ENCODE measurements at regions not wholly inside any gene's neighbourhood (a gene's known extent, or its start where the extent isn't known, plus 50 kb on each side); places are given as distances from the start of the nearest gene placed in this dataset.
"Not testable (repeated sequence)": the region's sequence is repeated elsewhere in the genome, so short reads cannot be mapped to it uniquely, and the experiment has no call there.

GRCh38 chr11:29600151-29600575 lies 416.7 kb downstream of the KCNA4 start:
- H3K4me1 Mint-ChIP-seq (ENCODE audit: low read depth); H3K36me3 Mint-ChIP-seq; DNase-seq; POLR2A ChIA-PET; H3K9me3 Mint-ChIP-seq; H3K27me3 Mint-ChIP-seq; H3K4me3 Mint-ChIP-seq; H3K27ac Mint-ChIP-seq; CTCF ChIA-PET; intact Hi-C loops (cut with micrococcal nuclease): not testable (repeated sequence)

- no peak overlapping the region for H3K4me3 Mint-ChIP-seq
Observed at GRCh38 chr11:29584342-29584741, 432.5 kb downstream of the KCNA4 start.

GRCh38 chr11:29578806-29579205 lies 438.0 kb downstream of the KCNA4 start:
- peaks cover 24% of the 10 kb centered on the region for H3K9me3 Mint-ChIP-seq

More at GRCh38 chr11:29584342-29584741, 432.5 kb downstream of the KCNA4 start:
- no peak for DNase-seq
- ChIA-PET CTCF (no interaction called here), POLR2A (no interaction called here)
- Mint-ChIP-seq H3K4me1 (ENCODE audit: low read depth) (no peaks in the 10 kb centered on the region), H3K9me3 (peaks cover 17% of the 10 kb centered on the region), H3K36me3 (no peaks in the 10 kb centered on the region), H3K27me3 (no peaks in the 10 kb centered on the region), H3K27ac (no peak overlapping the region)
- intact Hi-C loops (cut with micrococcal nuclease) = no loop called here

GRCh38 chr11:29564486-29564885 lies 452.3 kb downstream of the KCNA4 start:
- ChIA-PET CTCF (no interaction called here), POLR2A (no interaction called here)
- DNase-seq = no peak
- no peaks in the 10 kb centered on the region for H3K4me1 Mint-ChIP-seq (ENCODE audit: low read depth)
- peaks cover 11% of the 10 kb centered on the region for H3K9me3 Mint-ChIP-seq
- no peak overlapping the region for H3K4me3 Mint-ChIP-seq
- H3K36me3 Mint-ChIP-seq = no peaks in the 10 kb centered on the region
- H3K27ac Mint-ChIP-seq = no peak overlapping the region
- H3K27me3 Mint-ChIP-seq = no peaks in the 10 kb centered on the region
- intact Hi-C loops (cut with micrococcal nuclease) = no loop called here

More at GRCh38 chr11:29578806-29579205, 438.0 kb downstream of the KCNA4 start:
- ChIA-PET CTCF (no interaction called here), POLR2A (no interaction called here)
- Mint-ChIP-seq H3K4me1 (ENCODE audit: low read depth) (no peaks in the 10 kb centered on the region), H3K4me3 (no peak overlapping the region), H3K27me3 (no peaks in the 10 kb centered on the region), H3K36me3 (no peaks in the 10 kb centered on the region), H3K27ac (no peak overlapping the region)
- intact Hi-C loops (cut with micrococcal nuclease) = no loop called here
- DNase-seq = no peak

GRCh38 chr11:29562183-29562582 lies 454.6 kb downstream of the KCNA4 start:
- DNase-seq = no peak
- ChIA-PET CTCF (no interaction called here), POLR2A (no interaction called here)
- Mint-ChIP-seq H3K9me3 (peaks cover 18% of the 10 kb centered on the region), H3K27me3 (no peaks in the 10 kb centered on the region), H3K4me3 (no peak overlapping the region), H3K27ac (no peak overlapping the region), H3K36me3 (no peaks in the 10 kb centered on the region), H3K4me1 (ENCODE audit: low read depth) (no peaks in the 10 kb centered on the region)
- intact Hi-C loops (cut with micrococcal nuclease) = no loop called here

GRCh38 chr11:29553990-29554389 lies 462.8 kb downstream of the KCNA4 start:
- Mint-ChIP-seq H3K27me3 (no peaks in the 10 kb centered on the region), H3K36me3 (no peaks in the 10 kb centered on the region), H3K9me3 (peaks cover 13% of the 10 kb centered on the region), H3K4me1 (ENCODE audit: low read depth) (no peaks in the 10 kb centered on the region), H3K4me3 (no peak overlapping the region), H3K27ac (no peak overlapping the region)
- intact Hi-C loops (cut with micrococcal nuclease) = no loop called here
- CTCF ChIA-PET = no interaction called here
- POLR2A ChIA-PET = no interaction called here
- DNase-seq = no peak

- no peaks in the 10 kb centered on the region for H3K4me1 Mint-ChIP-seq (ENCODE audit: low read depth)
- H3K9me3 Mint-ChIP-seq = peaks cover 9% of the 10 kb centered on the region
- POLR2A ChIA-PET = no interaction called here
- no peak overlapping the region for H3K4me3 Mint-ChIP-seq
- H3K27ac Mint-ChIP-seq = no peak overlapping the region
- intact Hi-C loops (cut with micrococcal nuclease) = no loop called here
- CTCF ChIA-PET = no interaction called here
- no peaks in the 10 kb centered on the region for H3K36me3 Mint-ChIP-seq
- H3K27me3 Mint-ChIP-seq = no peaks in the 10 kb centered on the region
- no peak for DNase-seq
Observed at GRCh38 chr11:29538339-29539036, 478.3 kb downstream of the KCNA4 start.

GRCh38 chr11:29534836-29535235 lies 482.0 kb downstream of the KCNA4 start:
- Mint-ChIP-seq H3K27me3 (no peaks in the 10 kb centered on the region), H3K36me3 (no peaks in the 10 kb centered on the region), H3K4me3 (no peak overlapping the region), H3K27ac (no peak overlapping the region), H3K4me1 (ENCODE audit: low read depth) (no peaks in the 10 kb centered on the region), H3K9me3 (peaks cover 8% of the 10 kb centered on the region)
- intact Hi-C loops (cut with micrococcal nuclease) = no loop called here
- CTCF ChIA-PET = no interaction called here
- POLR2A ChIA-PET = no interaction called here
- DNase-seq = no peak

GRCh38 chr11:29530961-29531360 lies 485.9 kb downstream of the KCNA4 start:
- no peak for DNase-seq
- Mint-ChIP-seq H3K9me3 (peaks cover 13% of the 10 kb centered on the region), H3K27ac (no peak overlapping the region), H3K4me1 (ENCODE audit: low read depth) (no peaks in the 10 kb centered on the region), H3K27me3 (no peaks in the 10 kb centered on the region), H3K4me3 (no peak overlapping the region), H3K36me3 (no peaks in the 10 kb centered on the region)
- ChIA-PET POLR2A (no interaction called here), CTCF (no interaction called here)
- intact Hi-C loops (cut with micrococcal nuclease) = no loop called here

- DNase-seq = no peak
- Mint-ChIP-seq H3K4me1 (ENCODE audit: low read depth) (no peaks in the 10 kb centered on the region), H3K4me3 (no peak overlapping the region), H3K27me3 (no peaks in the 10 kb centered on the region), H3K36me3 (no peaks in the 10 kb centered on the region), H3K27ac (no peak overlapping the region), H3K9me3 (peaks cover 18% of the 10 kb centered on the region)
- POLR2A ChIA-PET = no interaction called here
- CTCF ChIA-PET = no interaction called here
- intact Hi-C loops (cut with micrococcal nuclease) = no loop called here
Observed at GRCh38 chr11:29527391-29527936, 489.4 kb downstream of the KCNA4 start.

GRCh38 chr11:29518389-29519174 lies 498.2 kb downstream of the KCNA4 start:
- Mint-ChIP-seq H3K4me1 (ENCODE audit: low read depth) (no peaks in the 10 kb centered on the region), H3K27me3 (no peaks in the 10 kb centered on the region), H3K4me3 (no peak overlapping the region), H3K27ac (no peak overlapping the region), H3K9me3 (peaks cover 39% of the 10 kb centered on the region), H3K36me3 (no peaks in the 10 kb centered on the region)
- ChIA-PET CTCF (no interaction called here), POLR2A (no interaction called here)
- intact Hi-C loops (cut with micrococcal nuclease) = no loop called here
- DNase-seq = no peak

- Mint-ChIP-seq H3K27me3 (no peaks in the 10 kb centered on the region), H3K9me3 (peaks cover 4% of the 10 kb centered on the region), H3K4me1 (ENCODE audit: low read depth) (no peaks in the 10 kb centered on the region), H3K4me3 (no peak overlapping the region), H3K36me3 (no peaks in the 10 kb centered on the region), H3K27ac (no peak overlapping the region)
- POLR2A ChIA-PET = no interaction called here
- no peak for DNase-seq
- CTCF ChIA-PET = no interaction called here
- intact Hi-C loops (cut with micrococcal nuclease) = no loop called here
Observed at GRCh38 chr11:29511394-29511793, 505.4 kb downstream of the KCNA4 start.

- no peaks in the 10 kb centered on the region for H3K27me3 Mint-ChIP-seq
Observed at GRCh38 chr11:29507376-29507775, 509.5 kb downstream of the KCNA4 start.

More at GRCh38 chr11:29507376-29507775, 509.5 kb downstream of the KCNA4 start:
- intact Hi-C loops (cut with micrococcal nuclease) = no loop called here
- H3K9me3 Mint-ChIP-seq = peaks cover 12% of the 10 kb centered on the region
- POLR2A ChIA-PET = no interaction called here
- CTCF ChIA-PET = no interaction called here
- no peaks in the 10 kb centered on the region for H3K4me1 Mint-ChIP-seq (ENCODE audit: low read depth)
- DNase-seq = no peak
- no peak overlapping the region for H3K4me3 Mint-ChIP-seq
- H3K27ac Mint-ChIP-seq = no peak overlapping the region
- no peaks in the 10 kb centered on the region for H3K36me3 Mint-ChIP-seq
